Erythroblast (primary cell): ENCODE measurements at regions not wholly inside any gene's neighbourhood (a gene's known extent, or its start where the extent isn't known, plus 50 kb on each side); places are given as distances from the start of the nearest gene placed in this dataset.
"Not testable (repeated sequence)": the region's sequence is repeated elsewhere in the genome, so short reads cannot be mapped to it uniquely, and the experiment has no call there.

Experiments
- DNase-seq, 2 experiments: peaks; one replicate each; lab custom pipeline; 2025; lab: John Stamatoyannopoulos, UW
- GATA1 ChIP-seq: IDR thresholded peaks from 2 replicates; pipeline ENCODE4 v1.6.1; 2011; ENCODE audit warnings: low read depth, mild to moderate bottlenecking, control low read depth, low read length, moderate library complexity
- POLR2A ChIP-seq: IDR thresholded peaks from 2 replicates; pipeline ENCODE4 v1.6.1; 2011; ENCODE audit warnings: mild to moderate bottlenecking, low read length

- no peak for TF ChIP-seq POLR2A
- TF ChIP-seq GATA1: no peak
- no peak for DNase-seq
These were observed 344.6 kb downstream of the MMUT start for GRCh38 chr6:49118478-49118877.

DNA sequence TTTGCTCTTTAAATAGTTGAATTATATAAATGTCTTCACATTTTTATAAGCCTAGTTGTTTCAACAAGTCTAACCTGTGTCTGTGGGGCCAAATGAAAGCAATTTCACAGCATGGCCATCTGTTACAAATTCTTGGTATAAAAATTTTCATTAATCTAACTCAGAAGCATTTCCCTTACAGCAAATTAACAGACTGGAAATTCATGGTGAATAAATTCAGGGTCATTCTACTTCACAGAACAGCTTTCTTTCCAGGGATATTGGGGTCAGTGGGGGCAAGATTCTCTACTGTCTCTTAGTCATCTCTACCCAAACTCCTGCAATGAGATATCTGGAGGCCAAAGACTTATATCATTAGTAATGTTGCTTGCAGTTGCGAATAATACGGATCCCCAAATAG lies 352.1 kb downstream of the MMUT start:
- TF ChIP-seq GATA1 (no peak), POLR2A (no peak)
- DNase-seq: no peak

DNA sequence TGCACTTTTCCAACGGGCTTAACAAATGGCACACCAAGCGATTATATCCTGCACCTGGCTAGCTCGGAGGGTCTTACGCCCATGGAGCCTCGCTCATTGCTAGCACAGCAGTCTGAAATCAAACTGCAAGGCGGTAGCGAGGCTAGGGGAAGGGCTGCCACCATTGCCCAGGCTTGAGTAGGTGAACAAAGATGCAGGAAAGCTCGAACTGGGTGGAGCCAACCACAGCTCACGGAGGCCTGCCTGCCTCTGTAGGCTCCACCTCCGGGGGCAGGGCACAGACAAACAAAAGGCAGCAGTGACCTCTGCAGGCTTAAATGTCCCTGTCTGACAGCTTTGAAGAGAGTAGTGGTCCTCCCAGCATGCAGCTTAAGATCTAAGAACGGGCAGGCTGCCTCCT lies 365.4 kb downstream of the MMUT start:
- DNase-seq: not testable (repeated sequence)

DNA sequence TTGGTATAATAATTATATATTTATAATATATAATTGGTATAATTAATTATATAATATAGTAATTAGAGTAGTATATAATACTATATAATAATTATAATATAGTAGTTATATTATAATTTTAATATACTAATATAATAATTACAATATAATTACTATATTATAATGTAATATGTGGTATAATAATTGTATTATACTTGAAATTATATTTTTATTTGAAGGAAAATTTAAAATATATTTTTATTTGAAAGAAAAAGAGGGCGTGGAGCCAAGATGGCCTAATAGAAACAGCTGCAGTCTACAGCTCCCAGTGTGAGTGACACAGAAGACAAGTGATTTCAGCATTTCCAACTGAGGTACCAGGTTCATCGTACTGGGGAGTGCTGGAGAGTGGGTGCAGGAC lies 365.9 kb downstream of the MMUT start:
- no peak for DNase-seq
- TF ChIP-seq GATA1 (no peak), POLR2A (no peak)

DNA sequence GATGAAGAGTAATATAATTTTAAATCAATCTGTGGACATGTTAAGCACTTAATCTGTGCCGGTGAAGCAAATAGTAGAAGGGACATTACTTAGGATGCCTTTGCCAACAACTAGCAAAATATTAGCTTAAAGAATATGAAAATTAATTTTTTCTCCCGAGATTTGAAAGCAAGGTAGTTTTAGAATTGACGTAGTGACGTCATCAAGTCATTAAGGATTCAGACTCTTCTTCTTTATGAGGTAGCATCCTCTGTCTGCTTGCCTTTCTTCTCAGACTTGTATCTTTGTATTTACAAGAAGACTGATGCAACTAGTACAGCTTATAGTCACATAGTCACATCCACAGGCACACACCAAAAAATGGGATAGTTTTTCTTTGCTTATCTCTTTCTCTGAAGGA lies 374.4 kb downstream of the MMUT start:
- no peak for DNase-seq
- TF ChIP-seq POLR2A (no peak), GATA1 (no peak)

- TF ChIP-seq POLR2A (no peak), GATA1 (no peak)
- DNase-seq: no peak
These were observed 375.7 kb downstream of the MMUT start for GRCh38 chr6:49087369-49087768.

- no peak for DNase-seq
These were observed 380.4 kb downstream of the MMUT start for GRCh38 chr6:49082611-49083010.

GRCh38 chr6:49072885-49073620 lies 390.0 kb downstream of the MMUT start:
- no peak for DNase-seq
- TF ChIP-seq GATA1: no peak
- TF ChIP-seq POLR2A: no peak

More at GRCh38 chr6:49082611-49083010, 380.4 kb downstream of the MMUT start:
- TF ChIP-seq GATA1 (no peak), POLR2A (no peak)

DNA sequence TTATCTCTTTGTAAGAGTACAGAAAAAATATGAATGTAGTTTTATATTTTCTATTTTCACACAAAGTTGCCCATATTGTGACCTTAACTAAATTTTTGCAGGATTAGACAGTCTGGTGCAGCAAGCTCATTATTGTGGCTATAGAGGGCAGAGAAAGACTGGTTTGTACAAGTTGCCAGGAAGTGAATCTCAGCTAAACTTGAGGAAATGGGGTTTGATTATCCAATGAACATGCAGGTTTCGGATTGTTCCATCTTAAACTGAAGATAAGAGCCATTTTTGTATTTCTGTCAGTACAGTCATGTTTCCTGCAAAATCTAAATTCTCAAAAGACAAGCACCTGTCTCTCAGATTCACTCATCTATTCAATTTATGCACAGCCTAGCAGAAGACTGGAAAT lies 390.9 kb downstream of the MMUT start:
- DNase-seq: no peak
- no peak for TF ChIP-seq POLR2A
- TF ChIP-seq GATA1: no peak

DNA sequence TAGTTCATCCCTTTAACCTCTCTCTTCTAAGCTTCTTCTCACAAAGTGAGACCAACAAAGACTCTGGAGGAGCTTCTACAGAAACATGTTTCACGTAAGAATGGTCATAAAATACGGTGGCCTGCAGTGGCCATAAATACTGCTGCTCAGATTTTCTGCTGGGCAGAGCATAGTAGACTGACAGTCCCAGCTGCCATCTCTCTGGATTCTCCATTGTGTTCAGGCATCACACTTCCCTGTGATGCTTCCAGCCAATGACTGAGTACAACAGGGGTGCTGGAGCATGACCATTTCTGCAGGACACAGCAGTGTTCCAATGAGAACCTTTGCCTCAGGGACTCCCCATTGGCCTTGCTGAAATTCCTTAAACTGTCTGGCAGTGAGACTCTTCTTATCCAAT lies 392.6 kb downstream of the MMUT start:
- DNase-seq: no peak
- TF ChIP-seq GATA1 (no peak), POLR2A (no peak)

DNA sequence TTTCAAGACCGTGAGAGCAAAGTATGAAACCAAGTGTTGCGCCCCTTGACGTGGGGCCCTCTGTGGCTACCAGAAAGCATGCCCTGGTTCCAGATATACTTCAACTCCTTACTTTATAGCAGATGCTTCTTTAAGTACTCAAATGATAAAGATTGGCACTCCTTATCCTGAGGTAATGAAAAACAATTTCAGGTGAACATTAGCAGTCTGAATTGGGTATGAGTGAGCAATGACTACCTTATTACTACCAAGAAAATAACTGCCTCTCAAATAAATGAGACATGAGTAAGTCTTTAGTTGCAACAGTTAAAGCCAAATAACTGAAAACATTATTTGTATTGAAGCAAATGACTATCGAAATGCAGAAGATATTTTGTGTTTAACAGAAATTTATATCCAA lies 408.7 kb downstream of the MMUT start:
- TF ChIP-seq POLR2A: no peak
- no peak for TF ChIP-seq GATA1
- DNase-seq: no peak

DNA sequence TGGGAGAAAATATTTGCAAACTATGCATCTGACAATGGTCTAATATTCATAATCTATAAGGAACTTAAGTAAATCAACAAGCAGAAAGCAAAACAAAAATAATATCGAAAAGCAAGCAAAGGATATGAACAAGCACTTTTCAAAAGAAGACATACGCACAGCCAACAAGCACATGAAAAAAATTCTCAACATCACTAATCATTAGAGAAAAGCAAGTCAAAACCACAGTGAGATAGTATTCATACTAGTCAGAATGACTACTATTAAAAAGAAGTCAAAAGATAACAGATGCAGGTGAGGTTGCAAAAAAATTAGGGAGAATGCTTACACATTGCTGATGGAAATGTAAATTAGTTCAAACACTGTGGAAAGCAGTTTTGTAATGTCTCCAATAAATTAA lies 410.2 kb downstream of the MMUT start:
- TF ChIP-seq GATA1 (no peak), POLR2A (no peak)
- DNase-seq: no peak

DNA sequence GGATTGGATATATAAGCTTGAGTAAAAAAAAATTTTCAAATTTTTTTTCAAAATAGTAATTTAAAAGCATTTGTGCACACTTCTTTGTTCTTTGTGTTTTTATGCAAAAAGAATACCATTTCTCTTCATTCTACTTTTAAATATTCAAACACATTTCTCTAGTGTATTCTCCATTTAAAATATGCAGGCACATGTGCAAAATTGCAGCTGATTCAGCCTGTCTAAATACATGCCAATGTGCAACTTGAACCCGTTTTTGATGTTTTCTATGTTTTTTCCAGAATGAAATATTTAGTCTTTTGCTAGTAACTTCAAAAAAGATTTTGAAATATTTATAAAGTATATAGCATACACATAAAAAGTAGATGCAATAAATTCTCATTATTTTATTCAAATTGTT lies 411.8 kb downstream of the MMUT start:
- TF ChIP-seq GATA1: no peak
- no peak for TF ChIP-seq POLR2A
- DNase-seq: no peak

DNA sequence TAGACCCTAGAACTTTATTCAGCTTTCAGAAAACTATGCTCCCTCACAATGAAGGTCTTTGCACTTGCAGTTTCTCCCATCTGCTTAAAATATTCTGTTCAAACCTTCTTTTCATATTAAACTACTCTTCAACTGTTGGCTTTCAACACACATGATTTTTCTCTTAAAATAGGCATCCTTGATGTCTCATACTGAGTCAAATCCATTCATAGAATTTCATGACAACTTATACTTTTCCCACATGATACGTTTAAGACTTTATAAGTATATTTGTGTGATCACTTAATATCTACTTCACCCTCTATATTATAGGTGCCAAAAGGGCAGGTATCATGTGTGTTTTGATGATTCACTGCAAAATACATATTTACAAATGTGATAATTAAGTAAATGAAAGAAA lies 412.5 kb downstream of the MMUT start:
- no peak for TF ChIP-seq POLR2A
- DNase-seq: no peak

DNA sequence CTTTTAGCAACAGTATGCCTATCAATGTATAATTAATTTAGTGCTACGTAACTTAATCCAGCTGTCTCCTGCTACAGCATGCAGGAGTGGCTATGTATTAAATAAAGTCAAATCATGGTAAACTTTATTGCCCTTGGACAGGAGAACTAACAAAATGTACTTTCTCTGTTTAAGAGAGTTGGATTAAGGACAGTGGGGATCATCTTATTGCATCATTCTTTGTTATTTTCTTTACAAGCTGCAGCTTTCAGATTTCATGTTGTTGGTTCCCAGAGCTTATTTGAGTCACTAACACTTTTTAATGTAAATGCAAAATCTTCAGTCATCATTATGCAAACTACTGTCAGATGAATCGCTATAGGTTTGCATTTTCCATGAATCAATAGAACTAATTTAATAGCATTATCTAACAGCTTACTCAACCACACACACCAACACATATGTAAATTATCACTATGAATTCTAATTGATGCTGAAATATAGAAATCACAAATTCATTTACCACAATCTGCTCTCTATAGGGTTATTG lies 424.7 kb downstream of the MMUT start:
- no peak for DNase-seq
- TF ChIP-seq POLR2A (no peak), GATA1 (no peak)

DNA sequence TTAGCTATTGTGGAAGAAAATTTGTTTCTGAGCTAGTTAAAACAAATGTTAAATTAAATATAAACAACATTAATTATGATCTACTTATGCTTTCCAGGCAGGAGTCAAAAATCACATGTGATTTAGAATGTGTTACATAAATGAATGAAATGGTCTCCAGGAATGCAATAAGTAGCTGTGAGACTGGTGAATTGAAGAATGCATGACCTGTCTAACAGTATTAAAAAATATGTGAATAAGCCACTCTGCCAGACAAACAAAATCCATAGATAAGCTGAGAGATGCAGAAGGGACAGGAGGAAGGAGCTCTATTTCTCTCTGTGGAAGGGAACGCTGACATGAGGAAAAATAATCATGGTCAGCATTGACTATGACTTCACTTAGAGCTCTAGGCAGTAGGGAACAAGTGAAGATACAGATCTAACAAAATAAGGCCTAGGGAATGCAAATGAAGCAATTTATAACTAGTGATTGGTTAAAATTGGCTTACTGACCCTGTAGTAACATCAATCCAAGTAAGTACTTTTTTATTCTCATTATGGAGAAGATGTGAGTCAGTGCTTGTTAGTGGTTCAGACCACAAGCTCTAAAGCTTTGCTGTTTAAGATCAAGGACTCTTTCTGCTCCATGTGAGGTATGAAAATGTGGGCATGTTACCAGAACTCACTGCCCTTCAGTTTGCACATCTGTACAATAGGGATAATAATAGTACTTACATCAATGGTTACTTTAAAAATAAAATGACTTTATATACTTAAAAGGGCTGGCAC lies 432.6 kb downstream of the MMUT start:
- no peak for DNase-seq
- no peak for TF ChIP-seq GATA1
- TF ChIP-seq POLR2A: no peak
